GM13976 (cell line): ENCODE measurements at regions not wholly inside any gene's neighbourhood (a gene's known extent, or its start where the extent isn't known, plus 50 kb on each side); places are given as distances from the start of the nearest gene placed in this dataset.

Experiments
- DNase-seq: peaks from one replicate; pipeline ENCODE4 v3.0.0; 2012; ENCODE audit warnings: low spot score
- in situ Hi-C: fragments of 300-500 bp; cut with MboI; formaldehyde crosslinking; loops from one replicate; pipeline ENCODE4 v1.12.0; 2022; ENCODE audit warnings: low sequenced_read_pairs, mixed read lengths, inconsistent platforms; ENCODE audit not compliant: unreplicated experiment
- TF ChIP-seq, protein P1 (sequence below): IDR thresholded peaks from 2 replicates; pipeline ENCODE4 v1.5.1; 2012; ENCODE audit warnings: borderline replicate concordance, mild to moderate bottlenecking; ENCODE audit not compliant: insufficient read depth; ENCODE audit errors: extremely low read depth, missing control alignments, control extremely low read depth

DNA sequence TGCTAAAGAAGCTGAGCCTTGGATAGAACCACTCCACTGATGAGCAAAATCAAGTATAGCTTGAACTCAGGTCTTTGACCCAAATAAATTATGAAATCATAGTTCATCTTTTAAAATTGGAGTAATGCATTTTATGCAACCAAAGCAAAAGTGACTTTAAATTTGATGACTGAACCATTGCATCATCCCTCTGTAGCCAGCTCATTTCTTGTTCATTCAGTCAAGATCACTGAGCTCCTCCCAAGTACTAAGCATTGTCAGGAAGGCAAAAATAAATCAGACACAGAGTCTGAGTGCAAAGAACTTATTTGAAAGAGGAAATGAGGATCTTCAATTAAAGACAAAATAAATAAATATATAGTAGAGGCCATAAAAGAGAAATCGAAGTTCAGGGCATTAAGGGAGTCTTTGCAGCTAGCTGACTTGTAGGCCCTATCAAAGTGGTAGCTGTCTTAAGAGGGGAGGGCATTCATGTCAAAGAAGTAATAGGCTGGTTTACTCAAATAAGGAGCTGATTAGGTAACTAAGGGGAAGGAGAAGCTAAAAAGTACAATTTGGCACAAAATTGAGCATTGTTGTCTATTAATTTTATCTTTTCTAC lies 411.8 kb downstream of the MTX2 start:
- TF ChIP-seq, protein P1, sequence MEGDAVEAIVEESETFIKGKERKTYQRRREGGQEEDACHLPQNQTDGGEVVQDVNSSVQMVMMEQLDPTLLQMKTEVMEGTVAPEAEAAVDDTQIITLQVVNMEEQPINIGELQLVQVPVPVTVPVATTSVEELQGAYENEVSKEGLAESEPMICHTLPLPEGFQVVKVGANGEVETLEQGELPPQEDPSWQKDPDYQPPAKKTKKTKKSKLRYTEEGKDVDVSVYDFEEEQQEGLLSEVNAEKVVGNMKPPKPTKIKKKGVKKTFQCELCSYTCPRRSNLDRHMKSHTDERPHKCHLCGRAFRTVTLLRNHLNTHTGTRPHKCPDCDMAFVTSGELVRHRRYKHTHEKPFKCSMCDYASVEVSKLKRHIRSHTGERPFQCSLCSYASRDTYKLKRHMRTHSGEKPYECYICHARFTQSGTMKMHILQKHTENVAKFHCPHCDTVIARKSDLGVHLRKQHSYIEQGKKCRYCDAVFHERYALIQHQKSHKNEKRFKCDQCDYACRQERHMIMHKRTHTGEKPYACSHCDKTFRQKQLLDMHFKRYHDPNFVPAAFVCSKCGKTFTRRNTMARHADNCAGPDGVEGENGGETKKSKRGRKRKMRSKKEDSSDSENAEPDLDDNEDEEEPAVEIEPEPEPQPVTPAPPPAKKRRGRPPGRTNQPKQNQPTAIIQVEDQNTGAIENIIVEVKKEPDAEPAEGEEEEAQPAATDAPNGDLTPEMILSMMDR, result no peak
- no peak for DNase-seq
- in situ Hi-C loops, result no loop called here

DNA sequence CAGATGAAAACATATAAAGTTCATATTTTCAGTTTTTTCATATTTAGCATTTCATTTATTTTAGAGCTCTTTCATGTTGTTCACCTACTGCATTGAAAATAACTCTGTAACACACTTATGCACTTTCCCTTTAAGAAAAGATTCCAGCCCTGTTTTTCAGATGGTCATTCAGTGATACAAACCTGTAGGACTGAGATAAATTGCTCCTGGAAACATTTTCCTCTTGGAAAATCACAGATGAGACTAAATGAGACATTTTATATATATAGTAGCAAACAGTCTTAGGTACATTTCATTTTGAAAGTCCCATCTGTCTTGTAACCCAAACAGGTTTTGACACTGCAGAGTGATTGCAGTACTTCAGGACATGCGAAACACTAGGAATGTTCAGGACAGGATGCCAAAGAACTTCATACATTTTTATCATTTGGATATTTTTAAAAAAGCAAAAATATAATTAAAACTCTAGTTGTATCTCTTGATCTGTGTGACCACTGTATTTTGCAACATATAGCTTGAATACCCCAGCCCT lies 412.4 kb downstream of the MTX2 start:
- no peak for DNase-seq
- in situ Hi-C loops, result no loop called here
- TF ChIP-seq, protein P1, result no peak

DNA sequence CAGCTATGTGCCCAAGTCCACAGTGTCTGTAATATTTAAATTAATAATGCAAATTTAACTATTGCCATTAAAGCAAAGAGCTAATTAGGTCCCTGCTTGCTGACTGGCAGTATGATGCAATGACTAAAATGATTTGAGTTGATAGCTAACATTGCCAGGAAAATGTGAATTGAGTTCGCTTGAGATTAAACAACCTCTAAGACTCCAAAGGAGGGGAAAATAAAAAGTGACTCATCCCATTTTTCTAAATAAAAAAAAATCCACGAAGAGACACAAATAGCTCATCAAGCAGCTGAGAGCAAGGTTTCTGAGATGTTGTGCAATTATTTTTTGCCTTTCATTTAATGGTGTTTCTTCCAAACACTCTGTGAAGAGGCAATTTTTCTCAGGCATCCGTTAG lies 413.0 kb downstream of the MTX2 start:
- TF ChIP-seq, protein P1, result no peak
- in situ Hi-C loops, result no loop called here
- no peak for DNase-seq

DNA sequence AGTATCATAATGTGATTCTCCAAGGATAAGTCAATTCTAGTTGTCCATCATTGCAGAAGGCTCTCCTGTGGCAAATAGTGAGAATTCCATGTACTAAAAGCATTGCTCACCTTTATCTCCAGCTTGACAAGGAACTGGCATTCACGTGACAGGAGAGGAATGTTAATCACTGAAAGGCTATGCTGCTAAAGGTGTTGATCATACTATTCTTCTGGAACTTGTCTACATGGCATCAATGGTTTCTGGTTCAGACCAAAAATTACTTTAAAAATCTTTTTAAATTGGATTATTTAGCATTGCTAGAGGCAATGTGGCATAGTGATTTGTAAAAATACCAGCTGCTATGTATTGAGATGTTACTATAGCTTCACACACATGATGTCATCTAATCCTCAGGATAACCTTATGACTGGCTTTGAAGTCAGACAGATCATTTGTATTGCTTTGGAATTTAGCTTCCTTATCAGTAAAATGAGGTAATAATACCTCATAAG lies 414.4 kb downstream of the MTX2 start:
- DNase-seq, result no peak
- TF ChIP-seq, protein P1, result no peak
- in situ Hi-C loops, result no loop called here

DNA sequence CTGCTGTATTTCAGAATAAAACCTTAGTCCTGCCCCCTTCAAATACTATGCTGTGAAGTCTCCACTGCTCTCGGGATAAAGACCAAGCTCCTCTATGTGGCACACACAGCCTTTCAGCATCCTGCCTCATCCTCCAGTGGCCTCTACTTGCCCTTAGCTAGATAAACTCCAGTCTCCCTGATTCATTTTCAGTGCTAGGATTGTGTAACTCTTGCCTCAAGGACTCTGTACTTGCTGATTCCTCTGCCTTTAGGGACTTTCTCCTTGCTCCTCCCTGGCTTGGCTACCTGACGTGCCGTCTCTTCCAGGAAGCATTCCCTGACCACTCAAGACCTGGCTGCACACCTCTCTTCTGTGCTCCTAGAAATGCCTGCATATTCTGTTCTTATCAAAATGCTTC lies 416.7 kb downstream of the MTX2 start:
- in situ Hi-C loops, result no loop called here
- TF ChIP-seq, protein P1, result no peak
- no peak for DNase-seq

DNA sequence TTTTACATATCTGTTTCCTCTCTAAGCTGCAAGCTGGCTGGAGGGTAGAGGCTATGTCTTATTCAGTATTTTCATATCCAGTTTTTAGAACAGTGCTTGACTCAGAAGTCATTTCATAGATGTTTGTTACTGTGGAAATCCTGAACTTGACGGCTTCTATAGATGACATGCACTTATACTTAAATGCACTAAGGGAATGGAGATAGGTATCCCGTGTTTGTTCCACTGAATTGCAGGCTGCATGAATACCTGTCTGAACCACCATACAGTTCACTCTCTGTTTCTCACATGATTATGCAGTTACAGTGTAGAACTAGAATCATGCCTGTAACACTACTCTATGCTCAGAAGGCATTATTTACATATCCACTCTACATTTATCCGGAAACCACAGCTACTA lies 417.1 kb downstream of the MTX2 start:
- in situ Hi-C loops, result no loop called here
- TF ChIP-seq, protein P1, result no peak
- DNase-seq, result no peak
